Heart right ventricle (tissue), 16 donors: ENCODE measurements at regions not wholly inside any gene's neighbourhood (a gene's known extent, or its start where the extent isn't known, plus 50 kb on each side); places are given as distances from the start of the nearest gene placed in this dataset.

Experiments
- ATAC-seq, 8 donors: fragments of 200-7000 bp; cut with Tn5 transposase; one replicate each; pipeline ENCODE4 v1.9.1; 2020; ENCODE audit warnings: mild to moderate bottlenecking in 8 of 8, moderate library complexity in 8 of 8, moderate number of reproducible peaks in 1 of 8
- DNase-seq, 2 donors: peaks; one replicate each; pipeline ENCODE4 v3.0.0-alpha.2; 2020
- H3K27ac ChIP-seq, 10 donors: fragments of 200-600 bp; sonication (generic) in 2 of 10; one replicate each; pipeline versions ENCODE4 v1.5.0 to v1.8.0; 2020 to 2022; ENCODE audit warnings: mild to moderate bottlenecking in 3 of 10
- H3K27me3 ChIP-seq, 7 donors: fragments of 200-600 bp; one replicate each; pipeline ENCODE4 v1.8.0; 2021 to 2022; ENCODE audit warnings: mild to moderate bottlenecking in 2 of 7
- H3K36me3 ChIP-seq, 9 donors: fragments of 200-600 bp; sonication (generic) in 1 of 9; one replicate each; pipeline versions ENCODE4 v1.5.0 to v1.8.0; 2020 to 2022; ENCODE audit warnings: mild to moderate bottlenecking in 2 of 9
- H3K4me1 ChIP-seq, 9 donors: fragments of 200-600 bp; sonication (generic) in 1 of 9; one replicate each; pipeline versions ENCODE4 v1.5.0 to v1.8.0; 2020 to 2022; ENCODE audit warnings: mild to moderate bottlenecking in 4 of 9
- H3K4me3 ChIP-seq, 10 donors: fragments of 200-600 bp; sonication (generic) in 2 of 10; one replicate each; pipeline versions ENCODE4 v1.5.0 to v1.8.0; 2020 to 2022; ENCODE audit warnings: mild to moderate bottlenecking in 7 of 10, moderate library complexity in 2 of 10
- H3K9me3 ChIP-seq, 11 donors: fragments of 200-600 bp in 10 of 11; sonication (generic) in 2 of 11; one replicate each; pipeline versions ENCODE4 v1.5.0 to v1.8.0; 2013 to 2022; ENCODE audit warnings: mild to moderate bottlenecking in 2 of 11, control low read depth in 1 of 11, moderate library complexity in 1 of 11
- WGBS, 2 donors: extraction: QIAGEN DNeasy Blood & Tissue Kit; methylation state at CpG; one replicate each; pipeline ENCODE4 v1.1.7; 2013; ENCODE audit warnings: inconsistent platforms in 1 of 2; 5-methylcytosine and 5-hydroxymethylcytosine counted together
- intact Hi-C, 10 donors: fragments of 100-400 bp; cut with DNase I; formaldehyde crosslinking; loops; one replicate each; pipeline versions ENCODE4 v1.11.1 to v1.14.2; 2022
- TF ChIP-seq, protein P1 (sequence below), 9 donors: fragments of 200-600 bp; sonication (generic) in 2 of 9; IDR thresholded peaks; one replicate each; pipeline versions ENCODE4 v1.5.0 to v1.8.0; 2021 to 2022; ENCODE audit warnings: antibody characterized with exemption in 9 of 9, mild to moderate bottlenecking in 5 of 9, moderate library complexity in 1 of 9
- donor health status: Arrhythmogenic right ventricular cardiomyopathy.
- donor health status: ischemic (EF 13 %, LVEDD 7.1; RV severe dilation, severe dysfunction).
- donor health status: healthy with polysubstance abuse.
- donor health status: DM: no; HTN: yes; CAD: no.
- donor health status: DM: no; HTN: no; CAD: no.
- donor health status: ischemic (EF 25% LVEDD 6.9; RV normal size, moderate dysfunction).
- donor health status: ischemic (EF 25% LVEDD 5.7; RV mildly dilated, moderate dysfunction).
- donor health status: healthy.
- donor health status: DM: yes; HTN: yes; CAD: no.
- donor health status: Ischemic cardiomyopathy.
- donor health status: ischemic (EF 35%, LVEDD 5.7; RV mildly dilated, moderate dysfunction).
- donor health status: nonischemic (EF 11% LVEDD 7.7; RV severe dilation, severe dysfunction).
- donor health status: DM: yes; HTN: yes; CAD: no.
- donor health status: PGD.
- donor health status: ischemic (EF 29% LVEDD 5.4; RV normal size, mild dysfunction).
- donor health status: nonischemic (EF 23%, LVEDD 6.1; RV moderate dilation, normal function).

DNA sequence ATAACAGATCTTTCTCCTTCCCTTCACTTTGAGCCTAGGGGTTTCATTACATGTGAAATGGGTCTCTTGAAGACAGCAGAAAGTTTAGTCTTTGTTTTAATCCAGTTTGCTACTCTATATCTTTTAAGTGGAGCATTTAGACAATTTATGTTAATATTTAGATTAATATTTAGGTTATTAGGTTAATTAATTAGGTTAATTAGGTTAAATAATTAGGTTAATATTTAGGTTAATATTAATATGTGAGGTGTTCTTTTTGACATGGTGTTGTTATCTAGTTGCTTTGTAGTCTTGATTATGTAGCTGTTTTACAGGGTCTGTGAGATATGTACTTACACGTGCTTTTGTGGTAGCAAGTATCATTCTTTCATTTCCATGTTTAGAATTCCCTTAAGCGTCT lies 312.9 kb downstream of the NEK10 start:
- H3K9me3 ChIP-seq: peaks cover 0 to 49% (median 17%) of the 10 kb centered on the region in 11 donors
- no peak for ATAC-seq
- intact Hi-C loops: no loop called here

GRCh38 chr3:27059489-27059888 lies 309.7 kb downstream of the NEK10 start:
- H3K4me3 ChIP-seq: no peak overlapping the region
- no peak overlapping the region for H3K27ac ChIP-seq
- intact Hi-C loops: no loop called here
- H3K9me3 ChIP-seq: peaks cover 0 to 20% (median 0%) of the 10 kb centered on the region in 11 donors
- no peaks in the 10 kb centered on the region for H3K36me3 ChIP-seq
- no peaks in the 10 kb centered on the region for H3K4me1 ChIP-seq
- ATAC-seq: no peak
- no peaks in the 10 kb centered on the region for H3K27me3 ChIP-seq
- TF ChIP-seq, protein P1, sequence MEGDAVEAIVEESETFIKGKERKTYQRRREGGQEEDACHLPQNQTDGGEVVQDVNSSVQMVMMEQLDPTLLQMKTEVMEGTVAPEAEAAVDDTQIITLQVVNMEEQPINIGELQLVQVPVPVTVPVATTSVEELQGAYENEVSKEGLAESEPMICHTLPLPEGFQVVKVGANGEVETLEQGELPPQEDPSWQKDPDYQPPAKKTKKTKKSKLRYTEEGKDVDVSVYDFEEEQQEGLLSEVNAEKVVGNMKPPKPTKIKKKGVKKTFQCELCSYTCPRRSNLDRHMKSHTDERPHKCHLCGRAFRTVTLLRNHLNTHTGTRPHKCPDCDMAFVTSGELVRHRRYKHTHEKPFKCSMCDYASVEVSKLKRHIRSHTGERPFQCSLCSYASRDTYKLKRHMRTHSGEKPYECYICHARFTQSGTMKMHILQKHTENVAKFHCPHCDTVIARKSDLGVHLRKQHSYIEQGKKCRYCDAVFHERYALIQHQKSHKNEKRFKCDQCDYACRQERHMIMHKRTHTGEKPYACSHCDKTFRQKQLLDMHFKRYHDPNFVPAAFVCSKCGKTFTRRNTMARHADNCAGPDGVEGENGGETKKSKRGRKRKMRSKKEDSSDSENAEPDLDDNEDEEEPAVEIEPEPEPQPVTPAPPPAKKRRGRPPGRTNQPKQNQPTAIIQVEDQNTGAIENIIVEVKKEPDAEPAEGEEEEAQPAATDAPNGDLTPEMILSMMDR (IDR thresholded peaks at IDR 0.05): no peak
- DNase-seq: no peak

More for the DNA sequence above, 312.9 kb downstream of the NEK10 start:
- 59 to 82% methylated on average over 2 of the region's 2 CpGs for WGBS, 2 donors
- no peak for DNase-seq
- no peaks in the 10 kb centered on the region for H3K27me3 ChIP-seq
- no peaks in the 10 kb centered on the region for H3K4me1 ChIP-seq
- no peaks in the 10 kb centered on the region for H3K36me3 ChIP-seq
- no peak overlapping the region for H3K27ac ChIP-seq
- TF ChIP-seq, protein P1 (IDR thresholded peaks at IDR 0.05): no peak
- H3K4me3 ChIP-seq: no peak overlapping the region
